ENCODE measurements at regions not wholly inside any gene's neighbourhood (a gene's known extent, or its start where the extent isn't known, plus 50 kb on each side); places are given as distances from the start of the nearest gene placed in this dataset.

DNA sequence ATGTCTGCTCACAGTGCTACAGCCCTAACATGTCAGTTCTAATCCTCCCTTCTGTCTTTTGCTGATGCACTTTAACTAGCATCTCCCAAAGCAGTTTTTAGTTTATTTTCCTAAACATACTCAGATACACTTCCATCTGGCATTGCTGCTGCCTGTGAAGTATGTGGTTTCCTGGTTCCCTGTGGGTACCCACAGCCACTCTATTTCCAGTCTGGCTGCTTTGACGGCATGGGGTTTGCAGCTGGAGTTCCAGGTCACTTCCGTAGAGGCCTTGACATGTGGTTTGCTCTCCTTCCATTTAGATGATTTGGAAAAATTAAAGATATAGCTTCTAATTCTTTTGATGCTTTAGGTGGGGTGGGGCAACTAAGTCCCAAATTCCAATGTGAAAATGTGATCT lies 375.5 kb downstream of the PCDH20 start:
- Mint-ChIP-seq H3K27me3 (no peaks in the 10 kb centered on the region), H3K27ac (ENCODE audit: low read depth) (no peak overlapping the region), H3K9me3 (peaks cover 40% of the 10 kb centered on the region), H3K4me3 (no peak overlapping the region), H3K4me1 (no peaks in the 10 kb centered on the region), H3K36me3 (ENCODE audit: insufficient read depth) (no peaks in the 10 kb centered on the region)
- ATAC-seq (replicated peaks; ENCODE audit: extremely low read depth, poor library complexity, severe bottlenecking): no peak
- no peak for DNase-seq (ENCODE audit: low spot score in 2 of 2)

DNA sequence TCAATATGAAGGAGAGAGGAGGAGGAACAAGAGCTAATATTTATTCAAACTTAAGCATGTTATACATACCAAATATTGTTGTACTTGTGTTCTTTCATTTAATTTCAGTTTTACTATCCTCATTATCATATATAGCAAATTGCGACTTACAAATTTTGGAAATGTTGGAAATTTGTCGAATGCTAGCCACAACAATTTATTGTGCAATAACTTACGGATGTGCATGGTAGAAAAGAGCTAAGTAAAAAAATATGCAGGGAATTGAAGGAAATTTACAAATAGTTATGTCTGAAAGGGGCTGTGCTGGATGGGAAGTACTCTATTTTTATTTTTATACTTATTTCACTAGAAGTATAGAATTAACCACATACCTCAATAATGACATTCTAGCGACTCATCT lies 376.3 kb downstream of the PCDH20 start:
- no peak for ATAC-seq (replicated peaks; ENCODE audit: extremely low read depth, poor library complexity, severe bottlenecking)
- Mint-ChIP-seq H3K27ac (ENCODE audit: low read depth) (no peak overlapping the region), H3K4me1 (no peaks in the 10 kb centered on the region), H3K27me3 (no peaks in the 10 kb centered on the region), H3K36me3 (ENCODE audit: insufficient read depth) (no peaks in the 10 kb centered on the region), H3K9me3 (peaks cover 42% of the 10 kb centered on the region), H3K4me3 (no peak overlapping the region)
- no peak for DNase-seq (ENCODE audit: low spot score in 2 of 2)

DNA sequence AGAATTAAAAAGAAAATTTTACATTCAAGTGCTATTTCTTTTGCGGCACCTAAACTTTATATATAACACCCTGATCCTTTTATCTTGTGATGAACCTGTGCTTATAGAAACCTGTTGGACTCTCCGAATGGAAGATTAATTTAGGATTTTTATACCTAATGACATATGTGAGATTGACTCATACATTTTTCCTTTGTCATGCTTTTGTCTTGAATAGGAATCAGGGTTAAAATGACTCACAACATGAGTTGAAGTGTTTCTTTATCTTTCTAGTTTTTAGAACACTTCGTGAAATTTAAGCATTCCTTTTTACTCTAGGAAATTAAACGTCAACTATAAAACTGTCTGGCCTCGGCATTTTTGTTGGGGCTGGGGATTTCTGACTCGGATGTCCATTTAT lies 378.9 kb downstream of the PCDH20 start:
- no peaks in the 10 kb centered on the region for H3K4me1 Mint-ChIP-seq
- H3K27ac Mint-ChIP-seq (ENCODE audit: low read depth): no peak overlapping the region
- peaks cover 25% of the 10 kb centered on the region for H3K9me3 Mint-ChIP-seq
- no peaks in the 10 kb centered on the region for H3K36me3 Mint-ChIP-seq (ENCODE audit: insufficient read depth)
- ATAC-seq (replicated peaks; ENCODE audit: extremely low read depth, poor library complexity, severe bottlenecking) (no peak), DNase-seq (ENCODE audit: low spot score in 2 of 2) (no peak)
- H3K4me3 Mint-ChIP-seq: no peak overlapping the region
- H3K27me3 Mint-ChIP-seq: no peaks in the 10 kb centered on the region

DNA sequence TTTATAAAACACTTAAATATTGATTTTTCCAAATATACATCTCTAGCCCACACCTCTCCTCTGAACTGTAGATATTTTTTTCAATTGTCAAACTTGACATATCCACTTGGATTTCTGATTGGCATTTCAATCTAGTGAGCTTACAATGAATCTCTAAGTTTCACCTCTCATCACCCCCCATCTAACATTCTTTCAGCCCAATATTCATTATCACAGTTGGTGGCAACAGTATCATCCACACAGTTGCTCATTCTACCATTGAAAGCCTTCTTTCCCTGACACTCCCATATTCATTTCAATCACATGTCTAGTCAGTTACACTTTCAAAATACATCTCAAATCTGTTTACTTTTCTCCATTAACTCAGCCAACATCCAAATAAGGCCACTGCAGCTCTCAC lies 385.2 kb downstream of the PCDH20 start:
- H3K36me3 Mint-ChIP-seq (ENCODE audit: insufficient read depth): no peaks in the 10 kb centered on the region
- no peak overlapping the region for H3K4me3 Mint-ChIP-seq
- no peaks in the 10 kb centered on the region for H3K4me1 Mint-ChIP-seq
- DNase-seq (ENCODE audit: low spot score in 2 of 2) (no peak), ATAC-seq (replicated peaks; ENCODE audit: extremely low read depth, poor library complexity, severe bottlenecking) (no peak)
- peaks cover 26% of the 10 kb centered on the region for H3K9me3 Mint-ChIP-seq
- H3K27me3 Mint-ChIP-seq: no peaks in the 10 kb centered on the region
- H3K27ac Mint-ChIP-seq (ENCODE audit: low read depth): no peak overlapping the region

DNA sequence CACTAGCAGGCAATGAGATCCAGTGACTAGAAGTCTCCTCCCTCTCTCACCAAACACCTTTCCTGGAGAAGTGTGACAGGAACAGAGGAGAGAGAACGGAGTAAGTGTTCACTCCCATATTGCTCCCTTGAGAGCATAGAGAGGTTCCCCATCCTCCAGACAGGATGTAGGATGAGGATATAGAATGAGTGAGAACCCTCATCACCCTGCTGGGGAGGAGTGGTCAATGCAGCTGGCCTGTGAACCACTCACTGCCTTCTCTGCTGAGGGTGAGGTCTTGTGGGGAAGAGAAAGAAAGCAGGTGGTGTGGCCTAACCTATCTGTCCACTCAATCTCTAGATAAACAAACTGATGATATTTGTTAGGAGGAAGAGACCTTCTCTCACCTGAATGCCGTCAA lies 386.6 kb downstream of the PCDH20 start:
- Mint-ChIP-seq H3K4me1 (no peaks in the 10 kb centered on the region), H3K9me3 (peaks cover 25% of the 10 kb centered on the region), H3K27ac (ENCODE audit: low read depth) (no peak overlapping the region), H3K4me3 (no peak overlapping the region), H3K27me3 (no peaks in the 10 kb centered on the region), H3K36me3 (ENCODE audit: insufficient read depth) (no peaks in the 10 kb centered on the region)
- no peak for ATAC-seq (replicated peaks; ENCODE audit: extremely low read depth, poor library complexity, severe bottlenecking)
- DNase-seq (ENCODE audit: low spot score in 2 of 2): no peak

DNA sequence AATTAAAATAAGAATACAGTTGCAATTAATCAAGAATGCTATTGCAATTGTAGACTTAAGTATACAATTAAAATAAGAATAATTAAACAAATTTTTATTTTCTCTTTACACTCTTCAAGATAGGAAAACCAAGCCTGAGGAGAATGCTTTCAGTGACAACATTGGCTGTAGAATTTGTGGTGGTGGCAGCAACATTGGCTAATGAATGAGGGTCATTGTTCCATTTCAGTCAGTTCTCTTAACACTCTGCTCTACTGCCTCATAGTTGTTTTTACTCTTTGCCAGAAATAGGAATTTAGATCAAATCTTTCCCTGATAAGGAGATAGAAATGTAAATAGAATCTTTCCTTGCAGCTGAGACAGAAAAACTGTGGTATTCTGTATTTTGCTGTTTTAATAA lies 391.6 kb downstream of the PCDH20 start:
- no peaks in the 10 kb centered on the region for H3K36me3 Mint-ChIP-seq (ENCODE audit: insufficient read depth)
- no peak overlapping the region for H3K27ac Mint-ChIP-seq (ENCODE audit: low read depth)
- peaks cover 11% of the 10 kb centered on the region for H3K9me3 Mint-ChIP-seq

DNA sequence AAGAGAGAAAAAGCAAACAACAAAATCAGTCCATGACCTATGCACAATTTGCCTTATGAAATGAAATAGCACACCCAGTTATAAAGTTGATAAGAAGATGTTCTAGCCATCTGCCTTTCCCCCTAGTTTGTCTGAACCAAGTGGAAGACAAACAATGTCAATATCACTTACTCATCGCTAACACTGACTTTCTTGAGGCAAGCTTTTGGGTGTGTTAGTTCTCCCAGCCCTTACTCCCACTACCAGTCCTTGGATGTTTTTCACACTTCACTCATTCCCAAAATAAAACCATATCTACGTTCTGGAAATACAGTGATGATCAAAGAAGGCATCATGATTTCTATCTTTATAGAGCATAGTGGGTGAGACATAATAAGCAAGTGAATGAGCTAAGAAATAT lies 393.8 kb downstream of the PCDH20 start:
- ATAC-seq (replicated peaks; ENCODE audit: extremely low read depth, poor library complexity, severe bottlenecking): no peak
- Mint-ChIP-seq H3K4me1 (no peaks in the 10 kb centered on the region), H3K36me3 (ENCODE audit: insufficient read depth) (no peaks in the 10 kb centered on the region), H3K4me3 (no peak overlapping the region), H3K27ac (ENCODE audit: low read depth) (no peak overlapping the region), H3K9me3 (peaks cover 11% of the 10 kb centered on the region), H3K27me3 (no peaks in the 10 kb centered on the region)
- no peak for DNase-seq (ENCODE audit: low spot score in 2 of 2)

More for the DNA sequence above, 391.6 kb downstream of the PCDH20 start:
- Mint-ChIP-seq H3K4me1 (no peaks in the 10 kb centered on the region), H3K27me3 (no peaks in the 10 kb centered on the region), H3K4me3 (no peak overlapping the region)
- DNase-seq (ENCODE audit: low spot score in 2 of 2) (no peak), ATAC-seq (replicated peaks; ENCODE audit: extremely low read depth, poor library complexity, severe bottlenecking) (no peak)

DNA sequence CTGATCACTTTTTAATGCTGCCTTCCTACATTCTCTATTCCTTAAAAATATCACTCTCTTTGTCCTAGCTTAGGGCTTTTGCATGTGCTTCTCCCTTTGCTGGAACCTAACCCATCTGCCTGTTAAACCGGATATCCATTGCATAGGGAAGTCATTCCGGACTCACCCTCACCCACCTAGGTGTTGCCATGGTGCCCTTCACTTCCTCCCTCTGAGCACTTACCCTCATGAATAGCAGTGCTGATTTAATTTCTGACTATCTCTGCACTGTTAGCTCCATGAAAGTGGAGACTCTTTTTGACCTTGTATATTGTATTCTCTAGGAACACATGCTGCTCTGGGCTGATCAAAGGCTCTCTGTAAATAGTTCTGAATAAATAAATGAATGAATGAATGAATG lies 401.9 kb downstream of the PCDH20 start:
- DNase-seq (ENCODE audit: low spot score in 2 of 2): no peak
- Mint-ChIP-seq H3K4me3 (no peak overlapping the region), H3K27me3 (no peaks in the 10 kb centered on the region), H3K4me1 (no peaks in the 10 kb centered on the region), H3K36me3 (ENCODE audit: insufficient read depth) (peaks cover 2% of the 10 kb centered on the region), H3K27ac (ENCODE audit: low read depth) (no peak overlapping the region), H3K9me3 (peaks cover 38% of the 10 kb centered on the region)
- ATAC-seq (replicated peaks; ENCODE audit: extremely low read depth, poor library complexity, severe bottlenecking): no peak

DNA sequence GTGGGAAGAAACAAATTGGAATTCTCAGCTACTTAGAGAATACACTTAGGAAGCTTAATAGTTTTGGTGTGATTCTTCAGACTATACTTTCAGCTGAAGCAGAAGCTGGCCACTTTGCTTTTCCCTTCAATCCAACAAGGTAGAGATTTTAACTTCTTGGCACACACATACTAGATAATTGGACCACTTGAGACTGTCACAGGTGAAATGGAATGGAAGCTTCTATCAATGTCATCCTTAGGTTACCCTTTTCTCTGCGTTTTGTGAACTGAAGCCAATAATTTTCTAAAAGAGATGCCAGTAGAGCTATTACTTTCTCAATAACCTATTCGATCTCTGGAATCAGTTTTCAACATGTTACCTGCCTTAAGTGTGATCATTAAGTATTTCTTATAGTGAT lies 405.3 kb downstream of the PCDH20 start:
- no peaks in the 10 kb centered on the region for H3K27me3 Mint-ChIP-seq
- H3K27ac Mint-ChIP-seq (ENCODE audit: low read depth): no peak overlapping the region
- no peak overlapping the region for H3K4me3 Mint-ChIP-seq
- H3K4me1 Mint-ChIP-seq: no peaks in the 10 kb centered on the region
- peaks cover 2% of the 10 kb centered on the region for H3K36me3 Mint-ChIP-seq (ENCODE audit: insufficient read depth)
- peaks cover 56% of the 10 kb centered on the region for H3K9me3 Mint-ChIP-seq
- ATAC-seq (replicated peaks; ENCODE audit: extremely low read depth, poor library complexity, severe bottlenecking) (no peak), DNase-seq (ENCODE audit: low spot score in 2 of 2) (no peak)

DNA sequence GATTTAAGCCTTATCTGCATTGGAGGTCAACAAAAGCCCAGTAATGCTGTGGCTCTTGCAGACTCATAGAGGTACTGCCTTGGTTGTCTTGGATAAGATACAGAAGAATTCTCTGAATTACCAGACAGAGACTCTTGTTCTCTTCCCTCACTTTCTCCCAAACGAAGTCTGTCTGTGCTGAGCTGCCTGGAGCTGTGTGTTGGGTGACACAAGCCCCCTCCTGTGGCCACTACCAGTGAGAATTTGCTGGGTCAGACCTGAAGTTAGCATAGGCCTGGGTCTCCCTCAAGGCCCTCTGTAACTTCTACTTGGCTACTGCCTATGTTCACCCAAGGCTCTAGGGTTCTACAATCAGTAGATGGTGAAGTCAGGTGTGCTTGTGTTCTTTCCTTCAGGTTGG lies 413.0 kb downstream of the PCDH20 start:
- H3K4me1 Mint-ChIP-seq: no peaks in the 10 kb centered on the region
- H3K4me3 Mint-ChIP-seq: no peak overlapping the region

DNA sequence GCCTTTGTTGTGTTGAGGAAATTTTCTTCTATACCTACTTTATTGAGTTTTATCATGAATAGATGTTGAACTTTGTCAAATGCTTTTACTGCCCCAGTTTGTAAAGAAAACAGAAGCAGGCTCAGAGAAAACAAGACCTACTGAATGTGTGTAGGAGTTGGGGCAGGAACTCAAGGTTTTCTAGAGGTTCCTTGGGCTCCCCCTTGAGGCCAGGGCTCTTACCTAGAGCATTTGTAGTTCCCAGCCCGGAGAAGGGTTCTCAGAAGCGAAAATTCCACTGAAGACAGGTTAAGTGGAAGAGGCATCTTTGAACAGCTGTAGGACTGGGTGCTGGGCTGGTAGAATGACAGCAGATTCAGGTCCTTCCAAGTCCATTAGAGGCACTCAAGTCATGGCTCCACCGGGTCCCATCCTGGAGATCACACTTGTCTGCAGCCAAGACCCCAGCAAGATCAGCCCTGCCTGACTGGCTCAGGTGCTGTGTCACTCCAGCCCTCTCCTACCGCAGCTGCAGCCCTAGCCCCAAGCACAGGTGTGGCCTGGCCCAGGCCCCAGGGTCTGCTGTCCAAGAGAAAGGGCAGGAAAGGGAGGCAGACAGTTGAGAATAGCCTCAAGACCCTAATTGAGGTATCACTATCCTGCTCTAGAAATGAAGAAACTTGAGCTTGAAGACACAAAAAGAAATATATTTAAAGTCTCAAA lies 425.5 kb downstream of the PCDH20 start:
- no peaks in the 10 kb centered on the region for H3K36me3 Mint-ChIP-seq (ENCODE audit: insufficient read depth)
- H3K9me3 Mint-ChIP-seq: peaks cover 4% of the 10 kb centered on the region
- ATAC-seq (replicated peaks; ENCODE audit: extremely low read depth, poor library complexity, severe bottlenecking): no peak
- H3K27me3 Mint-ChIP-seq: no peaks in the 10 kb centered on the region
- no peak overlapping the region for H3K4me3 Mint-ChIP-seq
- H3K27ac Mint-ChIP-seq (ENCODE audit: low read depth): no peak overlapping the region
- no peak for DNase-seq (ENCODE audit: low spot score in 2 of 2)
- H3K4me1 Mint-ChIP-seq: no peaks in the 10 kb centered on the region

More for the DNA sequence above, 413.0 kb downstream of the PCDH20 start:
- DNase-seq (ENCODE audit: low spot score in 2 of 2) (no peak), ATAC-seq (replicated peaks; ENCODE audit: extremely low read depth, poor library complexity, severe bottlenecking) (no peak)
- H3K9me3 Mint-ChIP-seq: peaks cover 27% of the 10 kb centered on the region
- no peak overlapping the region for H3K27ac Mint-ChIP-seq (ENCODE audit: low read depth)
- no peaks in the 10 kb centered on the region for H3K36me3 Mint-ChIP-seq (ENCODE audit: insufficient read depth)
- no peaks in the 10 kb centered on the region for H3K27me3 Mint-ChIP-seq

DNA sequence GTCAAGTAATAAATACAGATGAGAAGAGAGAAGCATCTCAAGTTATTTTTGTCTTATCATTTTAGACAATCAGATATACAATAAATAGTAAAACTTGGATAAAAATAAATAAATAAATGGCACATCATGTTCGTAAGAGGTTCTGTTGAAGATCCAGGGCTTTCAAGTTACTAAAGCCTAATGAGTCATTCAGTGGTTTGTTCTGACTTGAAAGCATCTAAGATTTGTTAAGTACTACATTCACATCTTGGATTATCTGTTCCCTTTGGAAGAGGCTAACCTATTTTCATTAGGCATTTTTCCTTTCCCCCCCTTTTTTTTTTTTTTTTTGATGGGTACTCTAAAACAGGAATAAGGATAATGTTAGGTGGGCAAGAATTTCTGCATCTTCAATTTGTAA lies 429.3 kb downstream of the PCDH20 start:
- Mint-ChIP-seq H3K4me3 (no peak overlapping the region), H3K9me3 (peaks cover 14% of the 10 kb centered on the region), H3K36me3 (ENCODE audit: insufficient read depth) (no peaks in the 10 kb centered on the region), H3K27me3 (no peaks in the 10 kb centered on the region), H3K27ac (ENCODE audit: low read depth) (no peak overlapping the region), H3K4me1 (no peaks in the 10 kb centered on the region)
- DNase-seq (ENCODE audit: low spot score in 2 of 2): no peak
- no peak for ATAC-seq (replicated peaks; ENCODE audit: extremely low read depth, poor library complexity, severe bottlenecking)

DNA sequence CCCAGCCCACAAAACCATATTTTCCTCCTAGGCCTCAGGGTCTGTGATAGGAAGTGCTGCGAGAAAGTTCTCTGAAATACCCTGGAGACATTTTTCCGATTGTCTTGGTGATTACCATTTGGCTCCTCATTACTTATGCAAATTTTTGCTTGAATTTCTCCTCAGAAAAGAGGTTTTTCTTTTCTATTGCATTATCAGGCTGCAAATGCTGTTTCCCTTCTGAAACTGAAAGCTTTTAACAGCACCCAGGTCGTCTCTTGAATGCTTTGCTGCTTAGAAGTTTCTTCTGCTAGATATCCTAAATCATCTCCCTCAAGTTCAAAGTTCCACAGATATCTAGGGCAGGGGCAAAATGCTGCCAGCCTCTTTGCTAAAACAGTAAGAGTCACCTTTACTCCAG lies 434.2 kb downstream of the PCDH20 start:
- H3K4me1 Mint-ChIP-seq: no peaks in the 10 kb centered on the region
- DNase-seq (ENCODE audit: low spot score in 2 of 2) (no peak), ATAC-seq (replicated peaks; ENCODE audit: extremely low read depth, poor library complexity, severe bottlenecking) (no peak)
- no peaks in the 10 kb centered on the region for H3K27me3 Mint-ChIP-seq
- H3K9me3 Mint-ChIP-seq: peaks cover 23% of the 10 kb centered on the region
- H3K27ac Mint-ChIP-seq (ENCODE audit: low read depth): no peak overlapping the region
- H3K36me3 Mint-ChIP-seq (ENCODE audit: insufficient read depth): no peaks in the 10 kb centered on the region
- no peak overlapping the region for H3K4me3 Mint-ChIP-seq

All from central memory CD8-positive, alpha-beta T cell (primary cell).